ENCODE measurements at regions not wholly inside any gene's neighbourhood (a gene's known extent, or its start where the extent isn't known, plus 50 kb on each side); places are given as distances from the start of the nearest gene placed in this dataset.

DNA sequence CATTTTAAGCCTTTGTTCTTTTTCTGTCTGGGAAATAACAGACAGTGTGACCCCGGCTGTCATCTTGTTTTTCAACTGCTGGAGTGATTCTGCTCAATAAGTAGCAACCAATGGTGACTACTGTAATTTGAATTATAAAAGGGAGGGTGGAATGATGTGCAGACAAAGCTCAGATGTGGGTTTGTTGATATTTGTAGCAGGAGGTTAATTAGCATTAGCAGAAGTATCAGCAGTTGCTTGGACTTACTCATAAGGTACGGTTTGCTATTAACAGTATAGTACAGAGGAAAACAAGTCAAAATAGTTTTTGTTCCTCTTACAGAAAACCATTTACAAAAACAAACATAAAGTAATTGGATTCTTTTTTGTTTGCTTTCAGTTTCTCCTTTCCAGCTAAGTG, 140.4 kb downstream of the TUSC1 start:
- TF ChIP-seq, protein P1, sequence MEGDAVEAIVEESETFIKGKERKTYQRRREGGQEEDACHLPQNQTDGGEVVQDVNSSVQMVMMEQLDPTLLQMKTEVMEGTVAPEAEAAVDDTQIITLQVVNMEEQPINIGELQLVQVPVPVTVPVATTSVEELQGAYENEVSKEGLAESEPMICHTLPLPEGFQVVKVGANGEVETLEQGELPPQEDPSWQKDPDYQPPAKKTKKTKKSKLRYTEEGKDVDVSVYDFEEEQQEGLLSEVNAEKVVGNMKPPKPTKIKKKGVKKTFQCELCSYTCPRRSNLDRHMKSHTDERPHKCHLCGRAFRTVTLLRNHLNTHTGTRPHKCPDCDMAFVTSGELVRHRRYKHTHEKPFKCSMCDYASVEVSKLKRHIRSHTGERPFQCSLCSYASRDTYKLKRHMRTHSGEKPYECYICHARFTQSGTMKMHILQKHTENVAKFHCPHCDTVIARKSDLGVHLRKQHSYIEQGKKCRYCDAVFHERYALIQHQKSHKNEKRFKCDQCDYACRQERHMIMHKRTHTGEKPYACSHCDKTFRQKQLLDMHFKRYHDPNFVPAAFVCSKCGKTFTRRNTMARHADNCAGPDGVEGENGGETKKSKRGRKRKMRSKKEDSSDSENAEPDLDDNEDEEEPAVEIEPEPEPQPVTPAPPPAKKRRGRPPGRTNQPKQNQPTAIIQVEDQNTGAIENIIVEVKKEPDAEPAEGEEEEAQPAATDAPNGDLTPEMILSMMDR (conservative IDR thresholded peaks at IDR 0.05; ENCODE audit: low read depth, low read length), result no peak

DNA sequence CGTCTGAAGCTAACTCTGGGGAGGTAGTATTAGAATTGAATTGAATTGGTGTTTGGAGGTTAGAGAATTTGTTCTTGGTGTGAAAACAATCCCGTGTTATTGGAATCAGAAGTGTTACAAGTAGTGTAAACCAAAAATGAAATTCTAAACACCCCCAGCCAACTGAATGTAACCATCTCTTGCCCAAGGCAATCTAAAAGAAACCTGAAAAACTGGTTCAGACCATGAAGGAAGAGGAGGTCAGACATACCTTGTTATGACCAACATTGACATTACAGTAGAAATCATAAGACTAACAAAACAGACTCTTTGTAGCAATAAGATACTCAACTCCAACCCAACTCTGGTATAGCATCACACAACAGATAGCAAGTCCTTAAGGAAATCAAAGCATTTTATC, 159.0 kb downstream of the TUSC1 start:
- H3K4me3 ChIP-seq (ENCODE audit: low read length), result no peak overlapping the region
- DNase-seq (ENCODE audit: low read depth), result no peak
- TF ChIP-seq, protein P1 (conservative IDR thresholded peaks at IDR 0.05; ENCODE audit: low read depth, low read length), result no peak

More for the DNA sequence above, 140.4 kb downstream of the TUSC1 start:
- no peak for DNase-seq (ENCODE audit: low read depth)
- H3K4me3 ChIP-seq (ENCODE audit: low read length), result no peak overlapping the region

DNA sequence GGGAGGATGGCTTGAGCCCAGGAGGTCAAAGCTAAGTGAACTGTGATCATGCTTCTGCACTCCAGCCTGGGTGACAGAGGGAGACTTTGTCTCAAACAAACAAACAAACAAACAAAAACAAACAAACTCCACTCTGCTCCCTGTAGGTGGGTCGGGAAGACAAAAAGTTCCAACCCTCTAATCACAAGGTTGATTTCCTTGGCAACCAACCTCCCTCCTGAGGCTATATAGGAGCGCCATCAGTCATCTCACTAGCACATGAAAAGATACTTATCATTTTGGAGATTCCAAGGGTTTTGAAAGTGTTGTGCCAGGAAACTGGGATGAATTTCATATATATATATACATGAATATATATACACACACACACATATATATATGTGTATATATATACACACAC, 160.5 kb downstream of the TUSC1 start:
- TF ChIP-seq, protein P1 (conservative IDR thresholded peaks at IDR 0.05; ENCODE audit: low read depth, low read length), result no peak
- no peak overlapping the region for H3K4me3 ChIP-seq (ENCODE audit: low read length)
- no peak for DNase-seq (ENCODE audit: low read depth)

DNA sequence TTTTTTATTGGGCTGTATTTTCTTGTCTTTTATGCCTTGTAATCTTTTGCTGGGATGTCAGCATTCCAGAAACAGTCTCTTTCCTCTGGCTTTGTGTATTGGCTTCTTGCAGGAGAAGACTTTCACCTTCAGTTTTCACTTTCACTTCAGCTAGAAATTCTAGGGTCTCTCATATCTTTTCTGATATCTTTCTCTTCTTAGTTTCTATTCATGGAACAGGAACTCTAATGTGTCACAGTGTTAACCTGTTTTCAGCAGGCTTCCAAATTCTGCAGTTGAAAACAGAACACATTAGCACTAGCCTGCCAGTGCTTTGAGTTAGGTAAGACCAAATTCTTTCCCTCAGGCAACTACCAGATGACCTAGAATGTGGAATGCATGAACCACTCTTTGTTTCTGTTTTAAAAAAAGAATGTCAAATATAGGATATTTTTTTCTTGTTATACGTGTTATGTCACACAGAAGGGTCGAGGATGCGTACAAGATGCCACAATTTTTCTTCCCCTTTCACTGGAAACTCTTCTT, 164.7 kb downstream of the TUSC1 start:
- no peak for DNase-seq (ENCODE audit: low read depth)
- TF ChIP-seq, protein P1 (conservative IDR thresholded peaks at IDR 0.05; ENCODE audit: low read depth, low read length), result no peak
- no peak overlapping the region for H3K4me3 ChIP-seq (ENCODE audit: low read length)

DNA sequence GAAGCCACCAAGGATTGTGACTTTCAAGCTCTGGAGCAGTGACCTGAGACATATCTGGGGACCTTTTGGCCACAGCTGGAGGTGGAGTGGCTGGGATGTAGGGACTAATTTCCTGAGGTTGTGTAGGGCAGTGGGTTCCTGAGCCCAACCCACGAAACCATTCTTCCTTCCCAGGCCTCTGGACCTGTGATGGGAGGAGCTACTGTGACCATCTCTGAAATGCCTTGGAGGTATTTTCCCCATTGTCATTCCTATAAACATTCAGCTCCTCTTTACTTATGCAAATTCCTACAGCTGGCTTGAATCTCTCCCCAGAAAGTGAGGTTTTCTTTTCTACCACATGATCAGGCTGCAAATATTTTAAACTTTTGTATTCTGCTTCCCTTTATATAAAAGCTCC, 172.6 kb downstream of the TUSC1 start:
- no peak for DNase-seq (ENCODE audit: low read depth)
- TF ChIP-seq, protein P1 (conservative IDR thresholded peaks at IDR 0.05; ENCODE audit: low read depth, low read length), result no peak

DNA sequence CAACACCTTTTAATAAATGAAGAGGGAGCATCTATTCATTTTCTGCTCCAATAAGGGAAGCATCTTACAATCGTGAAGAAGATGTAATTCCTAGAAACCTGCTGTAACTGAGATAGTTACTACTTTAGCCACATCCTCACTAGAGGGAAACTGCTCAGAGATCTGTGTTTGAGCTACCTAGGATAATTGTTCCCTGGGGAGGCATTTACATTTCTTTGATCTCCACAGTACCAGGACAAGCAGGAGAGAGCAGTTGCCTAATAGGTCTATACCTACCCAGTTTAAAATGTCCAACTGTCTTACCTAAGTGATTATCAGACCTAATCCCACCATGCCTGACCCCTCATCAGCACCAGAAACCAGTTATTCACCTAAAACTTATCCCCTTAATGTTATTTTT, 196.9 kb downstream of the TUSC1 start:
- no peak overlapping the region for H3K4me3 ChIP-seq (ENCODE audit: low read length)
- no peak for DNase-seq (ENCODE audit: low read depth)
- TF ChIP-seq, protein P1 (conservative IDR thresholded peaks at IDR 0.05; ENCODE audit: low read depth, low read length), result no peak

More for the DNA sequence above, 172.6 kb downstream of the TUSC1 start:
- H3K4me3 ChIP-seq (ENCODE audit: low read length), result no peak overlapping the region

DNA sequence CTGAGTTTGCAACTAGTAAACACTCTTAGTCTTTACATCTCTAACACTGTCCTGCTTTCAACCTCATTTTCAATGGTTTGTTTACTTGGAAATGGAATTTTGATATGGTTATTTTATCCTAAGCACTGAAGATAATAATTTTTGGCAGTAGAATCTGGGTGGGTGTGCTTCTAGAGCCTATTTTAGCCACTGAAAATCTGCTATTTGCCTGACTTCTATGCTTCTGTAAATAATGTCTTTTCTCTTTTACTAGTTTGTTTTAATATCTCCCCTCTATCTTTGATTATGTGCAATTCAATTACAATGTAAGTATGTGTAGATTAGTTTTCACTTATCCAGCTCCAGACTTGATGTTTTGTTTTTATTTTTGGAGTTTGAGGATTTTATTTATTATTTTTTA, 197.5 kb downstream of the TUSC1 start:
- no peak for DNase-seq (ENCODE audit: low read depth)
- no peak overlapping the region for H3K4me3 ChIP-seq (ENCODE audit: low read length)
- TF ChIP-seq, protein P1 (conservative IDR thresholded peaks at IDR 0.05; ENCODE audit: low read depth, low read length), result no peak

Data from retinal pigment epithelial cell (primary cell).